GM19395 (cell line): ENCODE measurements at regions not wholly inside any gene's neighbourhood (a gene's known extent, or its start where the extent isn't known, plus 50 kb on each side); places are given as distances from the start of the nearest gene placed in this dataset.
"Not testable (repeated sequence)": the region's sequence is repeated elsewhere in the genome, so short reads cannot be mapped to it uniquely, and the experiment has no call there.

Source experiments
- ATAC-seq: cut with Tn5 transposase; IDR thresholded peaks from one replicate; pipeline ENCODE4 v1.9.1; 2021; ENCODE audit warnings: mild to moderate bottlenecking, moderate library complexity; ENCODE audit not compliant: unreplicated experiment

DNA sequence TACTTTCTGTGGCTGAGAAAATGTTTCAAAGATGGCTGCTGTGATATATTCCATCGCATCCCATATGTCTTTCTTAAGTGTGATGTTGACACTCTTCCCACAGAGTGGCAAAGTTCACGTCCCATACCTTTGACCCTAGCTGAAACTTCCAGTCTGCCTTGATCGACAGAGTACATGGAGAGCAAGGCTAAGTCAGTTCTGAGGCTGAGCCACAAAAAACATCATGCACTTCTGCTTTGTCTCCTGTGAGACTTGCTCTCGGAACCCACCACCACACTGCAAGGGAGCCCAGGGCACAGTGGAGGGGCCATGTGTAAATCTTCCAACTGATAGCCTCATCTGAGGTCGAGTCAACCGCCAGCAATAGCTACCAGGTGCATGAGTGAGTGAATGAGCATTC lies 431.9 kb upstream of the RUNX1 start:
- no peak for ATAC-seq

- ATAC-seq: no peak
Measured at GRCh38 chr21:35479529-35479928, 430.4 kb upstream of the RUNX1 start.

DNA sequence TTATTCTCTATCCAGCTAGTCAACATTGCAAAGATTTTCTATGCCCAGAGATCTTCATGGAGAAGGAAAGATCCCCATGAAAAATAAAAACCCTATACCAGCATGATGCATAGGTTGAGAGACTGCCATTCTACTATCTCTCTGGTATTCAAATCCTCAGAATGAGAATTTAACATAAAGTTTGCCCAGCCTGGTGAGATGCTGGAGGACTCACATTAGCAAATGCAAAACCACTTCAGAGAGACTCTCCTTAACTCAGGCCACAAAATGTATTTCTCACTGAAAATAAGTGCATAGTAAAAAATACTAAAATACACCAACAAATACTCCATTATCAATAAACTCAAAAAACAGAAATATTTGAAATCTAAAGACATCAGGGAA lies 430.0 kb upstream of the RUNX1 start:
- ATAC-seq: no peak

DNA sequence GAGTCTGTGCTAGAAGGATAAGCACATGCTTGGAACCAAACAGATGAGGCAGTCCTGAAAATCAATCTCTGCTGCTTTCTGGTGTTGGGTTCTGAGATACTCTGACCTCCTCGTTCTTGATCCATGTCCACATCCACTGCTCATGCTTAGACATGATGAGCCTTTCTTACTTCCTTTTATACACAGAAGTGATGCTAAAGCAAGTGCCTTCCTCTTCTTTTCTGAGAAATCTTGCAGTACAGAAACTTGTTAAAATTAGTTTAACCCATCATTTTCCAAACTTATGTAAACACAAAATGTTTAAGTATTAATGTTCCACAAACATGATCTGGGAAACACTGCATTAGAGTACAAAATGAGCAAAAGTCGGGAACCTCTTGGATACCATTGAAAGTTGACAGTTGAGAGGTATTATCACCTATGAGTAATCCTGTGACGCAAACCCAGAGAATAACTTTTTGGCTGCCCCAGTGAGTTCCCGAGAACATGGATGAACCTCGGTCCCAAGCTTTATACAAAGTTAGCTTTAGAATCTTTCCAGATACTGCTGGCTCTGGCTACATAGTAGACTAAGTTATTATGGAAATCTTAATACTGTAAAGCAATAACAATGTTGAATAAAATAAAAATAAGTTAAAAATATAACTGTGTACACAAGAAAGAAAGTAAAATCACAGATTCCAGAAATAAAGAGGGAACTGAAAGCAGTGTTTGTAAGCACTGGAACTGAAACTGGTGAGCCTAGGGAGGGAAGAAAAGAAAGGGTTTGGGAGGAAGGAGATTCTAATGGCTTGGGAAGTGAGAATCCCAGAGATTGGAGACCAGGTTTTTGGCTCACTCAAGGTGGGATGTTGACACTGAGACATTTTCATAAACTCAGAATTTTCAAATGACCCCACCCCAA lies 429.3 kb upstream of the RUNX1 start:
- ATAC-seq: no peak

DNA sequence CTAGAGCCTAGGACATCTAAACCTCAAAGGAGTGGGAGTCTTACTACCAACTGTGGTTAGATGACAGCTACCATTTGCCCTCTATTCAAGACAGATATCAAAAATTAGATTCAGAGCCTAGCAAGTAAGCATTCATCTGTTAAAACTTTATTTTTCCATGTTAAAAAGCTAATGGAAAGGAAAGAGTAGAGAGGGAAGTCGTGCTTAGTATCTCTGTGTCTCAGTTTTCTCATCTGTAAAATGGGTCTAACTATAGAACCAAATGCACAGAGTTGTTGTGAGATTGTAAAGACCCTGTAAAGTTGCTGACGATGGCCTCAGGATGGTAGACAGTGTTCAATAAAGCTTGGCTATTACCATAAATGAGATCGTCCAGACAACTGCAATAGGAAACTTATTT lies 428.5 kb upstream of the RUNX1 start:
- ATAC-seq: no peak

- no peak for ATAC-seq
Measured at GRCh38 chr21:35476621-35477395, 427.7 kb upstream of the RUNX1 start.

GRCh38 chr21:35475762-35476161 lies 426.7 kb upstream of the RUNX1 start:
- ATAC-seq: no peak

GRCh38 chr21:35475009-35475408 lies 425.9 kb upstream of the RUNX1 start:
- ATAC-seq: no peak

DNA sequence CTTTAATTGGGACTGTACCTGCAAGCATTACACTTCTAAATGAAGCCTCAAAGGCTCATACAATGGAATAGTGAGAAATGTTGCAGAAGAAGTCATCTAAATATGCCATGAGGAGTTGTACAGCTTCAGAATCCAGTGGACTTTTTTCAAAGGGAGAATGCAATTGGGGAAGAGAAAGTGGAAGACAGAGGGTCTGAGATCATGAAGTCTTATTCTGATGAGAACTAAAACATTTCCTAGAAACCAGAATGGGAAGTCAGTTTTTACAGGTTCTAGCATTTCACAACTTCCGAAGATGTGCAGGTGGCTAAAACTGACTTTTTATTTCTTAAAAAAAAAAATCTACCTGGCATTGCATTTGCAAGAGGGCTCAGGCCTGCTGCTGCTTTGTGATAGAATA lies 424.4 kb upstream of the RUNX1 start:
- no peak for ATAC-seq

DNA sequence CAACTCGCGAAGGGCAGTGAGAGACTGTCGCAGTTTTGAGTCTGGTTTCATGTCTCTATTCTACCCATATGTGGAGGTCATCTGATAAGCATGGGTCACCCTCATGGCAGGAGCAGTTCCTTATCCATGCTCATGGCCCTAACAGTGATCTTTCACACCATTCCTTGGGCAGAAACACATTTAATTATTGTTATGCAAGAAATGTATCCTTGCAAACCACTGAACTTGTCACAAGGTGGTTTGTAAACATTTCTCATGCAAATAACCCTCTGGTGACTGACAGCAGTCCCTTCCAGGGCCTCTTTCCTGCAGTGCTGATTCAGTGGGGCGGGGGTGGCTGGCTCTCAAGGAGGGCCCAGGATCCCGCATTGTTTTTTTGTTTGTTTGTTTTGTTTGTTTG lies 421.4 kb upstream of the RUNX1 start:
- ATAC-seq: no peak

DNA sequence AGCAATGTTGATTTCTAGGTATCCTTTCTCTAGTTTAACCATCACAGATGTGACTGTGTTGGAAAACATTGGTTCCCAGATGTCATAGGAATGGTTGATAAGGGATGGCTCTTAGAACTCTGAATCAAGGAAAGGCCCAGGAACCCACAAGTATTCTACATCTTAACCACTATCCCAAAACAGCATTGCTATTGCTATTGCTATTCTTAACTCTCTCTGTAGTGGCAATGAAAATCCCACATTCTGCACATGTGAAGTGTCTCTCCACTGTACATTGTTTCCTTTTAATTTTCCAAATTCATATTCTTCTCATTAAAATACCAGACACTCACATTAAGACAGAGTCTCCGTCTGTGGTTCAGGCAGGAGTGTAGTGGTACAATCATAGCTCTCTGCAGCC lies 420.4 kb upstream of the RUNX1 start:
- no peak for ATAC-seq

- ATAC-seq: no peak
Measured at GRCh38 chr21:35468991-35469390, 419.9 kb upstream of the RUNX1 start.

DNA sequence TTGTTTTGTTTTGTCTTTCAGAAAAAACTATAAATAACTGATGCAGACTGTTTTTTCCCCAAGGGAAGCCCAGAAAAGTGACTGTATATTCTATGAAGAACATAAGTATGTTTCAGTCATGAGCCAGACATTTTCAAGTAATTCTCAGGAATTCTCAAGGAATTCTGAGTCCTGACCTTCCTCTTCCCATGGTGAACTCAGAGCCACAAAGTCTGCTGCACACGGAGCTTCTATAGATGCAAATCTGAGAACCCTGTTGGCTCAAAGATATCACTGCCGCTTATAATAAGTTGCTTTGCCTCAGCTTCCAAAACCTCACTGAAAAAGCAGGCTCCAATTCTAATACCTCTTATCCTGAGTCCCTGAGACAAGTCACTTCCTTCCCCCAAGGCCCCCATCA lies 418.5 kb upstream of the RUNX1 start:
- ATAC-seq: no peak

DNA sequence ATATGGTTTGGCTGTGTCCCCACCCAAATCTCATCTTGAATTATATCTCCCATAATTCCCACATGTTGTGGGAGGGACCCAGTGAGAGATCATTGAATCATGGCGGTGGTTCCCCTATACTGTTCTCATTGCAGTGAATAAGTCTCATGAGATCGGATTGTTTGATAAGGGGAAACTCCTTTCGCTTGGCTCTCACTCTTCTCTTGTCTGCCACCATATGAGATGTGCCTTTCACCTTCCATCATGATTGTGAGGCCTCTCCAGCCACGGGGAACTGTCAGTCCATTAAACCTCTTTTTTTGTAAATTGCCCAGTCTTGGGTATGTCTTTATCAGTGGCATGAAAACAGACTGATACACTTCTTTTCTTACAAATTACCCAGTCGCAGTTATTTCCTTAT lies 417.6 kb upstream of the RUNX1 start:
- ATAC-seq: not testable (repeated sequence)

- no peak for ATAC-seq
Measured at GRCh38 chr21:35465741-35466140, 416.6 kb upstream of the RUNX1 start.

- ATAC-seq: no peak
Measured at GRCh38 chr21:35461700-35462099, 412.6 kb upstream of the RUNX1 start.

- no peak for ATAC-seq
Measured at GRCh38 chr21:35460441-35460840, 411.3 kb upstream of the RUNX1 start.

DNA sequence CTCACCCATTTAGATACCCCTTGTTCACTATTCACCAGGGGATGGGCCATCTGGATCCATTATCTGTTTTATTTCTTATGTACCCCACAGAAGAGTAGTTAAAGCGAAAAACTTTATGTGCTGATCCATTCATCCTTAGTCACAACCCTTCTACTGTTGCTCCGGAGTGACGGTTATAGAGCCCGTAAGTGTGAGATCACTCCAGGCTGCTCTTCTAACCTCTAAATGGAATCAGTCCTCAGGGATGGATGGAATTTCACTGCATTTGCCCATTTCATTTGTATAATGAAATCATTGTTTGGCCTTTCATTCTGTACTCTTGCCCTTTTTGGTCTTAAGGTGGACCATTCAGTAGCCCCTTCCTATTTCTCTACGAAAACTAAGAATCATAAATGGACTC lies 409.3 kb upstream of the RUNX1 start:
- no peak for ATAC-seq

- no peak for ATAC-seq
Measured at GRCh38 chr21:35457097-35457804, 408.1 kb upstream of the RUNX1 start.

GRCh38 chr21:35451276-35451675 lies 402.2 kb upstream of the RUNX1 start:
- ATAC-seq: no peak

DNA sequence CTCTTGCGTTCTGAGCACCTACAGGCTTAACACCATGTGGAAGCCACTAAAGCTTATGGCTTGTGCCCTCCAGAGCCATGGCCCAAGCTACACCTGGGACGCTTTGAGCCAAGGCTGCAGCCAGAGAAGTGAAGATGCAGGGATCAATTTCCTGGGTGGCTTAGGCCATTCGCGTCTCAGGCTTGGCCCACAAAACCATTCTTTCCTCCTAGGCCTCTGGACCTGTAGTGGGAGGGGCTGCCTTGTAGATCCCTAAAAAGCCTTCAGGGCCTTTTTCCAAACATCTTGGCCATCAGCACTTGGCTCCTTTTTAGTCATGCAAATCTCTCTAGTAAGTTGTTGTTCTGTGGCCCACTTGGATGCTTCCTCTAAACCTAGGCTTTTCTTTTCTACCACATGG lies 401.7 kb upstream of the RUNX1 start:
- ATAC-seq: no peak

DNA sequence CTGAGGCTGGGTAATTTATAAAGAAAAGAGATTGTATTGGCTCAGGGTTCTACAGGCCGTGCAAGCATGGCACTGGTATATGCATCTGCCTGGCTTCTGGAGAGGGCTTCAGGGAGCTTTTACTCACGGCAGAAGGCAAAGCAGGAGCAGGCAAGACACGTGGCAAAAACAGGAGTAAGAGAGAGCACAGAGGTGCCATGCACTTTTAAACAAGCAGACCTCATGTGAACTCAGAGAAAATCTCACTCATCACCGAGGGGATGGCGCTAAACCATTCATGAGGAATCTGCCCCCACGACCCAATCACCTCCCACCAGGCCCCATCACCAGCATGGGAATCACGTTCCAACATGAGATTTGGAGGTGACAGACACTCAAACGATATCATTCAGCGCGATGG lies 400.7 kb upstream of the RUNX1 start:
- no peak for ATAC-seq
